Kidney (tissue), 13 donors: ENCODE measurements at regions not wholly inside any gene's neighbourhood (a gene's known extent, or its start where the extent isn't known, plus 50 kb on each side); places are given as distances from the start of the nearest gene placed in this dataset.
A peak's percentile ranks its signal among the peaks of the same experiment; 100 is the strongest.

Experiments used
- DNase-seq, 5 donors: peaks; one replicate each; pipeline ENCODE4 v3.0.0-alpha.2; 2013 to 2020
- FAIRE-seq: peaks from 2 replicates; lab custom pipeline; 2012; peaks lifted over from hg19 to GRCh38; lab: Jason Lieb, UNC
- H3K27ac ChIP-seq, 2 donors: one replicate each; pipeline ENCODE4 v1.7.0; 2013; ENCODE audit warnings: low read depth in 2 of 2, low read length in 2 of 2, inconsistent platforms in 1 of 2
- H3K27me3 ChIP-seq: one replicate; pipeline ENCODE4 v1.7.1; 2013; ENCODE audit warnings: low read length, inconsistent platforms; ENCODE audit not compliant: control insufficient read depth, insufficient read depth
- H3K36me3 ChIP-seq, 3 donors: one replicate each; pipeline versions ENCODE4 v1.7.0 to v1.7.1; 2013; ENCODE audit warnings: low read length in 3 of 3, control low read depth in 1 of 3, inconsistent platforms in 1 of 3; ENCODE audit not compliant: insufficient read depth in 3 of 3, control insufficient read depth in 2 of 3
- H3K4me1 ChIP-seq, 3 donors: one replicate each; pipeline versions ENCODE4 v1.7.0 to v1.7.1; 2013; ENCODE audit warnings: low read length in 3 of 3, inconsistent platforms in 1 of 3, low read depth in 1 of 3; ENCODE audit not compliant: control insufficient read depth in 2 of 3, insufficient read depth in 2 of 3
- H3K4me3 ChIP-seq, 3 donors: one replicate each; pipeline versions ENCODE4 v1.7.0 to v1.8.1; 2013; ENCODE audit warnings: low read length in 3 of 3, control low read depth in 1 of 3, inconsistent platforms in 1 of 3
- H3K9ac ChIP-seq, 3 donors: one replicate each; pipeline versions ENCODE4 v1.7.0 to v1.7.1; 2013; ENCODE audit warnings: low read length in 3 of 3, control low read depth in 1 of 3, inconsistent platforms in 1 of 3
- H3K9me3 ChIP-seq, 3 donors: one replicate each; pipeline versions ENCODE4 v1.7.0 to v1.7.1; 2013; ENCODE audit warnings: low read length in 3 of 3, control low read depth in 1 of 3, inconsistent platforms in 1 of 3; ENCODE audit not compliant: control insufficient read depth in 2 of 3, insufficient read depth in 1 of 3
- CTCF ChIP-seq: IDR thresholded peaks from 3 replicates; pipeline ENCODE4 v1.5.1; 2012; ENCODE audit warnings: mild to moderate bottlenecking, moderate library complexity, borderline replicate concordance; ENCODE audit not compliant: insufficient read depth; ENCODE audit errors: extremely low read depth
- intact Hi-C: fragments of 100-400 bp; cut with DNase I; formaldehyde crosslinking; loops from one replicate; pipeline ENCODE4 v1.11.1; 2022
- donor health status: control.
- donor health status: control.
- donor health status: control.
- donor health status: control.
- donor health status: control.
- donor health status: DM: yes; HTN: yes; CAD: no.
- donor health status: Normal renal cell carcinoma (clear cell type).

- DNase-seq (peak in 4 of 5 donors; percentile 42 to 61 (median 48)), FAIRE-seq (no peak)
- no peak for TF ChIP-seq CTCF
- Histone ChIP-seq H3K4me3 (no peak overlapping the region), H3K27me3 (no peaks in the 10 kb centered on the region), H3K27ac (no peak overlapping the region), H3K9me3 (no peaks in the 10 kb centered on the region), H3K36me3 (no peaks in the 10 kb centered on the region), H3K9ac (no peak overlapping the region), H3K4me1 (no peaks in the 10 kb centered on the region)
- intact Hi-C loops: no loop called here
Observed at GRCh38 chr7:153084278-153084677, 324.7 kb downstream of the ACTR3B start.

- no peak for DNase-seq
Observed at GRCh38 chr7:153087498-153087897, 327.9 kb downstream of the ACTR3B start.

DNA sequence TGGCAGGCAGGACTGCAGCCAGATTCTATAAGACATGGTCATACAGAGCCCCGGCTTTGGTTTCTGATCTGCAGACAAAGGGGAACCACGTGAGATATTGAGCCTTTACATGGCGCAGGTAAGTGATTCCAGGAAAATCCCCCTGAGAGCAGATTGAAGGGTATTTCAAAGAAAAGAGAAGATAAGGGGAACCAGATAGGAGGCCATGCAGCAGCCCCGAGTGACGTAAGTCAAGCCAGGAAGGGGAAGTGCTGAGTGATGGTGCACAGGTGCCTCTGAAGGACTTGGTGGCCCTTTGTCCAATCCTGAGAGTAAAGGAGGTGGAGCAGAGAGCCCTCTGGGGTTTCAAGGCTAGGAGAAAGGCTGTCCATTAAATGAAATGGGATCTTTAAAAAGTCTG is 329.0 kb downstream of the ACTR3B start:
- H3K9ac ChIP-seq: no peak overlapping the region
- DNase-seq (no peak), FAIRE-seq (no peak)
- intact Hi-C loops: no loop called here
- no peaks in the 10 kb centered on the region for H3K27me3 ChIP-seq
- H3K4me1 ChIP-seq: no peaks in the 10 kb centered on the region
- no peak overlapping the region for H3K27ac ChIP-seq
- no peak for TF ChIP-seq CTCF
- no peak overlapping the region for H3K4me3 ChIP-seq
- no peaks in the 10 kb centered on the region for H3K9me3 ChIP-seq
- no peaks in the 10 kb centered on the region for H3K36me3 ChIP-seq

More at GRCh38 chr7:153087498-153087897, 327.9 kb downstream of the ACTR3B start:
- Histone ChIP-seq H3K27ac (no peak overlapping the region), H3K4me1 (no peaks in the 10 kb centered on the region), H3K36me3 (no peaks in the 10 kb centered on the region), H3K4me3 (no peak overlapping the region), H3K27me3 (no peaks in the 10 kb centered on the region), H3K9ac (no peak overlapping the region), H3K9me3 (no peaks in the 10 kb centered on the region)
- no peak for TF ChIP-seq CTCF
- intact Hi-C loops: no loop called here
- FAIRE-seq: no peak

DNA sequence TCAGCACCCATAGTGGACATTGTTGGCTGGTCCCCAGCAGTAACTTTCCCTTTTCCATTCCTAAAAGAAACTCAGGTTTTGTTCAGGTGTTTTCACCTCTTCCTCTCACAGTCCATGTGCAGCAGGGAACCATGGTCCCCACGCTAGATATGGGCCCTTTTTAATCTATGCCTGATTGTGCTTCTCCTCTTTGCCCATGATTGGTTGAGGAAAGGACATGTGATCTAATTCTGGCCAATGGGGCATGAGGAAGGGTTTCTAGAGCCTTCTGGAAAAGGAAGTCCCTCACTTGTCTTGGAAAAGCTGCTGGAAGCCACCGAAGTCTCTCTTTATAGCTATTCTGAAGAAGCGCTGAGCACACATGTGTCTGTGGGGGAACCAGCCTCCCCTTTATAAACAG is 330.7 kb downstream of the ACTR3B start:
- H3K4me1 ChIP-seq: no peaks in the 10 kb centered on the region
- H3K36me3 ChIP-seq: no peaks in the 10 kb centered on the region
- no peaks in the 10 kb centered on the region for H3K27me3 ChIP-seq
- no peak for FAIRE-seq
- peaks cover 0 to 2% (median 0%) of the 10 kb centered on the region in 3 donors for H3K9me3 ChIP-seq
- no peak for DNase-seq
- H3K4me3 ChIP-seq: no peak overlapping the region
- intact Hi-C loops: no loop called here
- H3K27ac ChIP-seq: no peak overlapping the region
- no peak for TF ChIP-seq CTCF
- H3K9ac ChIP-seq: no peak overlapping the region
